HCT116 (cell line): ENCODE measurements at regions not wholly inside any gene's neighbourhood (a gene's known extent, or its start where the extent isn't known, plus 50 kb on each side); places are given as distances from the start of the nearest gene placed in this dataset.

Experiments
- CEBPB ChIP-seq: IDR thresholded peaks from 2 replicates; pipeline ENCODE4 v1.6.1; 2012; ENCODE audit warnings: low read depth
- CTCF ChIP-seq, 3 experiments: fragments of 200-600 bp in 1 of 3; sonication (generic) in 1 of 3; IDR thresholded peaks in 2 of 3; conservative IDR thresholded peaks in 1 of 3; 2 replicates each; pipeline ENCODE4 v1.5.1; 2012 to 2017; ENCODE audit warnings: low read depth in 2 of 3, low read length in 2 of 3, antibody characterized with exemption in 1 of 3, borderline replicate concordance in 1 of 3, control low read depth in 1 of 3, mild to moderate bottlenecking in 1 of 3, mixed read lengths in 1 of 3, mixed run types in 1 of 3, moderate library complexity in 1 of 3; ENCODE audit not compliant: insufficient read depth in 1 of 3
- FOSL1 ChIP-seq: IDR thresholded peaks from 2 replicates; pipeline ENCODE4 v1.6.1; 2012; ENCODE audit warnings: low read depth
- MAX ChIP-seq: IDR thresholded peaks from 2 replicates; pipeline ENCODE4 v1.6.1; 2012
- POLR2A ChIP-seq: IDR thresholded peaks from 2 replicates; pipeline ENCODE4 v1.7.0; 2011; ENCODE audit warnings: borderline replicate concordance; ENCODE audit not compliant: insufficient read depth, insufficient read length; ENCODE audit errors: extremely low read depth
- POLR2AphosphoS5 ChIP-seq: IDR thresholded peaks from 2 replicates; pipeline ENCODE4 v1.6.1; 2011; ENCODE audit warnings: mild to moderate bottlenecking, low read depth, low read length, moderate library complexity
- RAD21 ChIP-seq: IDR thresholded peaks from 2 replicates; pipeline ENCODE4 v1.6.1; 2012; ENCODE audit warnings: low read depth, mild to moderate bottlenecking
- SIN3A ChIP-seq: IDR thresholded peaks from 2 replicates; pipeline ENCODE4 v1.6.1; 2012; ENCODE audit warnings: low read depth
- SRF ChIP-seq: IDR thresholded peaks from 2 replicates; pipeline ENCODE4 v1.6.1; 2012; ENCODE audit warnings: low read depth
- YY1 ChIP-seq: IDR thresholded peaks from 2 replicates; pipeline ENCODE4 v1.6.1; 2011; ENCODE audit warnings: low read length, low read depth, moderate library complexity, mild to moderate bottlenecking; ENCODE audit not compliant: insufficient replicate concordance; ENCODE audit errors: extremely low read depth

GRCh38 chrY:7470037-7470436 is 558.5 kb upstream of the AMELY start:
- TF ChIP-seq RAD21 (no peak), CTCF (IDR thresholded peaks at IDR 0.05 in 2 of 3, conservative IDR thresholded peaks at IDR 0.05 in 1 of 3; ENCODE audit: borderline replicate concordance in 1 of 3, insufficient read depth in 1 of 3, low read depth in 2 of 3, low read length in 2 of 3) (no peak), POLR2AphosphoS5 (no peak), CEBPB (no peak), POLR2A (no peak), SIN3A (no peak), FOSL1 (no peak), MAX (no peak), YY1 (no peak), SRF (no peak)
